KMS-11 (cell line): ENCODE measurements at regions not wholly inside any gene's neighbourhood (a gene's known extent, or its start where the extent isn't known, plus 50 kb on each side); places are given as distances from the start of the nearest gene placed in this dataset.
A peak's percentile ranks its signal among the peaks of the same experiment; 100 is the strongest.

Source experiments
- H2AFZ ChIP-seq: fragments of 200-600 bp; sonication (generic); 2 replicates; pipeline ENCODE4 v1.6.1; 2016; ENCODE audit warnings: antibody characterized with exemption, mixed run types, low read depth
- H3K27ac ChIP-seq: fragments of 200-600 bp; sonication (generic); 2 replicates; pipeline ENCODE4 v1.6.1; 2016; ENCODE audit warnings: mild to moderate bottlenecking, mixed run types
- H3K27me3 ChIP-seq: fragments of 200-600 bp; sonication (generic); 2 replicates; pipeline ENCODE4 v1.6.1; 2017; ENCODE audit warnings: mild to moderate bottlenecking, low read depth, mixed run types, moderate library complexity; ENCODE audit not compliant: insufficient read depth
- H3K36me3 ChIP-seq: fragments of 200-600 bp; sonication (generic); 2 replicates; pipeline ENCODE4 v1.6.1; 2017; ENCODE audit warnings: mild to moderate bottlenecking, mixed run types; ENCODE audit not compliant: insufficient read depth
- H3K4me1 ChIP-seq: fragments of 200-600 bp; sonication (generic); 2 replicates; pipeline ENCODE4 v1.6.1; 2016; ENCODE audit warnings: mild to moderate bottlenecking, low read depth, mixed run types; ENCODE audit not compliant: poor library complexity, severe bottlenecking
- H3K4me2 ChIP-seq: fragments of 200-600 bp; sonication (generic); 2 replicates; pipeline ENCODE4 v1.7.0; 2016; ENCODE audit warnings: mild to moderate bottlenecking, mixed run types
- H3K4me3 ChIP-seq: fragments of 200-600 bp; sonication (generic); IDR thresholded peaks from 2 replicates; pipeline ENCODE4 v1.6.1; 2017; ENCODE audit warnings: low read depth, low read length, mixed read lengths; ENCODE audit not compliant: insufficient read depth
- H3K79me2 ChIP-seq: fragments of 200-600 bp; sonication (generic); 2 replicates; pipeline ENCODE4 v1.6.1; 2016; ENCODE audit warnings: low read depth, mixed run types; ENCODE audit not compliant: insufficient read depth
- H3K9ac ChIP-seq: fragments of 200-600 bp; sonication (generic); 2 replicates; pipeline ENCODE4 v1.6.1; 2016; ENCODE audit warnings: mild to moderate bottlenecking, mixed run types
- H4K20me1 ChIP-seq: fragments of 200-600 bp; sonication (generic); 2 replicates; pipeline ENCODE4 v1.6.1; 2016; ENCODE audit warnings: mild to moderate bottlenecking, mixed run types; ENCODE audit not compliant: insufficient read depth
- CTCF ChIP-seq: fragments of 200-600 bp; sonication (generic); conservative IDR thresholded peaks from 2 replicates; pipeline ENCODE4 v1.6.1; 2017; ENCODE audit warnings: low read depth, mild to moderate bottlenecking, antibody characterized with exemption, low read length, moderate library complexity, mixed read lengths

- Histone ChIP-seq H2AFZ (no peak overlapping the region), H3K4me2 (peak overlapping the region; percentile 39), H3K79me2 (no peaks in the 10 kb centered on the region), H3K27ac (no peak overlapping the region), H4K20me1 (no peaks in the 10 kb centered on the region), H3K4me1 (peaks cover 18% of the 10 kb centered on the region), H3K36me3 (no peaks in the 10 kb centered on the region), H3K27me3 (no peaks in the 10 kb centered on the region), H3K9ac (no peak overlapping the region), H3K4me3 (no peak overlapping the region)
- TF ChIP-seq CTCF, result no peak
Measured at GRCh38 chr1:73820843-73821242, 377.1 kb downstream of the LRRIQ3 start.

- no peaks in the 10 kb centered on the region for H4K20me1 ChIP-seq
- no peak overlapping the region for H2AFZ ChIP-seq
- H3K4me3 ChIP-seq, result no peak overlapping the region
- no peaks in the 10 kb centered on the region for H3K4me1 ChIP-seq
- H3K36me3 ChIP-seq, result no peaks in the 10 kb centered on the region
- no peak for TF ChIP-seq CTCF
- no peak overlapping the region for H3K27ac ChIP-seq
- H3K4me2 ChIP-seq, result no peak overlapping the region
- no peaks in the 10 kb centered on the region for H3K27me3 ChIP-seq
- no peaks in the 10 kb centered on the region for H3K79me2 ChIP-seq
- no peak overlapping the region for H3K9ac ChIP-seq
Measured at GRCh38 chr1:73813716-73814115, 384.3 kb downstream of the LRRIQ3 start.

GRCh38 chr1:73813236-73813635 lies 384.7 kb downstream of the LRRIQ3 start:
- H3K27ac ChIP-seq, result no peak overlapping the region
- H3K9ac ChIP-seq, result no peak overlapping the region
- no peaks in the 10 kb centered on the region for H3K4me1 ChIP-seq
- no peak overlapping the region for H3K4me2 ChIP-seq
- no peak overlapping the region for H3K4me3 ChIP-seq
- no peak overlapping the region for H2AFZ ChIP-seq
- no peaks in the 10 kb centered on the region for H3K27me3 ChIP-seq
- TF ChIP-seq CTCF, result no peak
- no peaks in the 10 kb centered on the region for H4K20me1 ChIP-seq
- no peaks in the 10 kb centered on the region for H3K36me3 ChIP-seq
- H3K79me2 ChIP-seq, result no peaks in the 10 kb centered on the region

- Histone ChIP-seq H3K36me3 (no peaks in the 10 kb centered on the region), H4K20me1 (no peaks in the 10 kb centered on the region), H3K27me3 (no peaks in the 10 kb centered on the region), H2AFZ (no peak overlapping the region), H3K9ac (no peak overlapping the region), H3K4me2 (no peak overlapping the region), H3K4me3 (no peak overlapping the region), H3K4me1 (no peaks in the 10 kb centered on the region), H3K27ac (no peak overlapping the region), H3K79me2 (no peaks in the 10 kb centered on the region)
- TF ChIP-seq CTCF, result no peak
Measured at GRCh38 chr1:73811798-73812197, 386.2 kb downstream of the LRRIQ3 start.

GRCh38 chr1:73804935-73805334 lies 393.0 kb downstream of the LRRIQ3 start:
- no peak overlapping the region for H2AFZ ChIP-seq

More at GRCh38 chr1:73804935-73805334, 393.0 kb downstream of the LRRIQ3 start:
- Histone ChIP-seq H3K4me1 (no peaks in the 10 kb centered on the region), H3K4me3 (no peak overlapping the region), H3K4me2 (no peak overlapping the region), H3K36me3 (no peaks in the 10 kb centered on the region), H3K27me3 (no peaks in the 10 kb centered on the region), H4K20me1 (no peaks in the 10 kb centered on the region), H3K27ac (no peak overlapping the region), H3K9ac (no peak overlapping the region), H3K79me2 (no peaks in the 10 kb centered on the region)
- no peak for TF ChIP-seq CTCF
